ENCODE measurements at regions not wholly inside any gene's neighbourhood (a gene's known extent, or its start where the extent isn't known, plus 50 kb on each side); places are given as distances from the start of the nearest gene placed in this dataset.

DNA sequence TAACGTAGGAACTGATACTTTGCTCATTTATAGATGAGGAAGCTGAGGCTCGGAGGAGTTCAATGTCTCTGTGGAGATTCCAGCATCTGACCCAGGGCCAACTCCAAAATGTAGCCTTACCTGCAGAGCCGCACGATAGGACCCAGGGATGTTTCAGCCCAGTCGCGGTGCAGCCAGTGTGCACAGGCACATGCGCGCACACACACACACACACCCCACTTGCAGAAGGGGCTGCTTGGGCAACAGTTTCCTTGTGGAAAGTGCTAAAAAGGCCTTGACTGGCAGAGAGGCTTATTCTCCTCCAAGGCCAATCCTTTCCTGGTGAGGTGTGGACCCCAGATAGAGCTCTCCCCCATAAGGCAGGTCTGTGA, 101.7 kb downstream of the ZFP36L2 start:
- TF ChIP-seq, protein P1, sequence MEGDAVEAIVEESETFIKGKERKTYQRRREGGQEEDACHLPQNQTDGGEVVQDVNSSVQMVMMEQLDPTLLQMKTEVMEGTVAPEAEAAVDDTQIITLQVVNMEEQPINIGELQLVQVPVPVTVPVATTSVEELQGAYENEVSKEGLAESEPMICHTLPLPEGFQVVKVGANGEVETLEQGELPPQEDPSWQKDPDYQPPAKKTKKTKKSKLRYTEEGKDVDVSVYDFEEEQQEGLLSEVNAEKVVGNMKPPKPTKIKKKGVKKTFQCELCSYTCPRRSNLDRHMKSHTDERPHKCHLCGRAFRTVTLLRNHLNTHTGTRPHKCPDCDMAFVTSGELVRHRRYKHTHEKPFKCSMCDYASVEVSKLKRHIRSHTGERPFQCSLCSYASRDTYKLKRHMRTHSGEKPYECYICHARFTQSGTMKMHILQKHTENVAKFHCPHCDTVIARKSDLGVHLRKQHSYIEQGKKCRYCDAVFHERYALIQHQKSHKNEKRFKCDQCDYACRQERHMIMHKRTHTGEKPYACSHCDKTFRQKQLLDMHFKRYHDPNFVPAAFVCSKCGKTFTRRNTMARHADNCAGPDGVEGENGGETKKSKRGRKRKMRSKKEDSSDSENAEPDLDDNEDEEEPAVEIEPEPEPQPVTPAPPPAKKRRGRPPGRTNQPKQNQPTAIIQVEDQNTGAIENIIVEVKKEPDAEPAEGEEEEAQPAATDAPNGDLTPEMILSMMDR (conservative IDR thresholded peaks at IDR 0.05; ENCODE audit: low read length), result no peak
- no peak for TF ChIP-seq EZH2phosphoT487 (IDR thresholded peaks at IDR 0.05; ENCODE audit: borderline replicate concordance, low read depth, low read length)

All from OCI-LY7 (cell line).